IMR-90 (cell line): ENCODE measurements at regions not wholly inside any gene's neighbourhood (a gene's known extent, or its start where the extent isn't known, plus 50 kb on each side); places are given as distances from the start of the nearest gene placed in this dataset.

Source experiments
- BHLHE40 ChIP-seq: fragments of 150-350 bp; IDR thresholded peaks from 2 replicates; pipeline ENCODE4 v1.6.1; 2016; ENCODE audit warnings: mild to moderate bottlenecking, low read depth, low read length
- CEBPB ChIP-seq: IDR thresholded peaks from 2 replicates; pipeline ENCODE4 v1.6.1; 2012; ENCODE audit warnings: low read depth, low read length, improper control_type of control experiment
- CHD1 ChIP-seq: IDR thresholded peaks from 2 replicates; pipeline ENCODE4 v1.6.1; 2012; ENCODE audit warnings: low read depth, low read length, improper control_type of control experiment
- FOS ChIP-seq: fragments of 150-350 bp; IDR thresholded peaks from 2 replicates; pipeline ENCODE4 v1.6.1; 2016; ENCODE audit warnings: low read depth, low read length
- MAFK ChIP-seq: IDR thresholded peaks from 2 replicates; pipeline ENCODE4 v1.6.1; 2012; ENCODE audit warnings: low read depth, low read length, improper control_type of control experiment
- MAZ ChIP-seq: IDR thresholded peaks from 2 replicates; pipeline ENCODE4 v1.6.1; 2012; ENCODE audit warnings: low read depth, mild to moderate bottlenecking, low read length, improper control_type of control experiment, moderate library complexity, borderline replicate concordance
- POLR2A ChIP-seq: IDR thresholded peaks from 2 replicates; pipeline ENCODE4 v1.6.1; 2012; ENCODE audit warnings: mild to moderate bottlenecking, low read depth, low read length
- RAD21 ChIP-seq: IDR thresholded peaks from 2 replicates; pipeline ENCODE4 v1.6.1; 2012; ENCODE audit warnings: low read length, improper control_type of control experiment
- RCOR1 ChIP-seq: IDR thresholded peaks from 2 replicates; pipeline ENCODE4 v1.6.1; 2012; ENCODE audit warnings: mild to moderate bottlenecking, low read length, improper control_type of control experiment; ENCODE audit not compliant: insufficient replicate concordance
- RFX5 ChIP-seq: IDR thresholded peaks from 2 replicates; pipeline ENCODE4 v1.8.0; 2012; ENCODE audit warnings: low read depth, mild to moderate bottlenecking, low read length, moderate library complexity
- SMC3 ChIP-seq: fragments of 150-350 bp; IDR thresholded peaks from 2 replicates; pipeline ENCODE4 v1.6.1; 2016; ENCODE audit warnings: low read depth, mild to moderate bottlenecking, antibody characterized with exemption, low read length, moderate library complexity
- TF ChIP-seq, protein P1 (sequence below): conservative IDR thresholded peaks from 2 replicates; pipeline ENCODE4 v1.5.1; 2012; ENCODE audit warnings: mild to moderate bottlenecking, low read depth, low read length, improper control_type of control experiment
- TF ChIP-seq, protein P2 (sequence below): fragments of 150-350 bp; IDR thresholded peaks from 2 replicates; pipeline ENCODE4 v1.6.1; 2017; ENCODE audit warnings: mild to moderate bottlenecking, antibody characterized with exemption, low read length, low read depth
- TF ChIP-seq, protein P3 (sequence below): fragments of 150-350 bp; IDR thresholded peaks from 2 replicates; pipeline ENCODE4 v1.6.1; 2016; ENCODE audit warnings: low read depth, mild to moderate bottlenecking, low read length, moderate library complexity, borderline replicate concordance

DNA sequence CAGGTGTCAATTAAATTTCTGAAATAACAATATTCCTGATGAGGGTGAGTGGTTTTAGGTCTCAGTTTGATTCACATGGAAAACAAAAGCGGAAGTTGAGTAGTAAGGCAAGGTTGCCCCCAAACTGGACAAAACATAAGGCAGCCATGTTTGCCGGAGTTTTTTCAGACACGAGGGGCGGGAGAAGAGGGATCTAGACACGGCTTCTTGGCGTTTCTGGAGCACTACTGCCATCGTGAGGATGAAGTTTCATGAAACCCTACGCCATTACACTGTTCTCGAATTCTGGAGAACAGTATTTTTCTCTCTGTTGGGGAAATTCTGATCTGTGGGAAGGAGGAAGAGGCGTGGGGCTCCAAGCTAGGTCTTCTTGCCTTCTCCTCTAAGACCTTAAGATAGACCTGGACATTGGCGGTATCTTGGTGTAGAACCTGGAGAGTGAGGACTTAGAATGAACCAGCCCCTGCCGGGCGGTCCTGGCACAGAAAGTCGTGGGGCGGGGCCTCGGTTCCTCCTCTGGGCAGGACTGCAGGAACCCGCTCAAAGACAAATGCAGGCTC is 160.3 kb downstream of the OR13H1 start:
- TF ChIP-seq RCOR1 (no peak), POLR2A (no peak), SMC3 (peak; percentile 31), MAFK (no peak), MAZ (peak; percentile 99), CEBPB (no peak), RAD21 (peak; percentile 74), CHD1 (no peak), BHLHE40 (no peak), FOS (no peak), RFX5 (no peak)
- TF ChIP-seq, protein P1, sequence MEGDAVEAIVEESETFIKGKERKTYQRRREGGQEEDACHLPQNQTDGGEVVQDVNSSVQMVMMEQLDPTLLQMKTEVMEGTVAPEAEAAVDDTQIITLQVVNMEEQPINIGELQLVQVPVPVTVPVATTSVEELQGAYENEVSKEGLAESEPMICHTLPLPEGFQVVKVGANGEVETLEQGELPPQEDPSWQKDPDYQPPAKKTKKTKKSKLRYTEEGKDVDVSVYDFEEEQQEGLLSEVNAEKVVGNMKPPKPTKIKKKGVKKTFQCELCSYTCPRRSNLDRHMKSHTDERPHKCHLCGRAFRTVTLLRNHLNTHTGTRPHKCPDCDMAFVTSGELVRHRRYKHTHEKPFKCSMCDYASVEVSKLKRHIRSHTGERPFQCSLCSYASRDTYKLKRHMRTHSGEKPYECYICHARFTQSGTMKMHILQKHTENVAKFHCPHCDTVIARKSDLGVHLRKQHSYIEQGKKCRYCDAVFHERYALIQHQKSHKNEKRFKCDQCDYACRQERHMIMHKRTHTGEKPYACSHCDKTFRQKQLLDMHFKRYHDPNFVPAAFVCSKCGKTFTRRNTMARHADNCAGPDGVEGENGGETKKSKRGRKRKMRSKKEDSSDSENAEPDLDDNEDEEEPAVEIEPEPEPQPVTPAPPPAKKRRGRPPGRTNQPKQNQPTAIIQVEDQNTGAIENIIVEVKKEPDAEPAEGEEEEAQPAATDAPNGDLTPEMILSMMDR = peak; percentile 69
- TF ChIP-seq, protein P2, sequence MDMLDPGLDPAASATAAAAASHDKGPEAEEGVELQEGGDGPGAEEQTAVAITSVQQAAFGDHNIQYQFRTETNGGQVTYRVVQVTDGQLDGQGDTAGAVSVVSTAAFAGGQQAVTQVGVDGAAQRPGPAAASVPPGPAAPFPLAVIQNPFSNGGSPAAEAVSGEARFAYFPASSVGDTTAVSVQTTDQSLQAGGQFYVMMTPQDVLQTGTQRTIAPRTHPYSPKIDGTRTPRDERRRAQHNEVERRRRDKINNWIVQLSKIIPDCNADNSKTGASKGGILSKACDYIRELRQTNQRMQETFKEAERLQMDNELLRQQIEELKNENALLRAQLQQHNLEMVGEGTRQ = no peak
- TF ChIP-seq, protein P3, sequence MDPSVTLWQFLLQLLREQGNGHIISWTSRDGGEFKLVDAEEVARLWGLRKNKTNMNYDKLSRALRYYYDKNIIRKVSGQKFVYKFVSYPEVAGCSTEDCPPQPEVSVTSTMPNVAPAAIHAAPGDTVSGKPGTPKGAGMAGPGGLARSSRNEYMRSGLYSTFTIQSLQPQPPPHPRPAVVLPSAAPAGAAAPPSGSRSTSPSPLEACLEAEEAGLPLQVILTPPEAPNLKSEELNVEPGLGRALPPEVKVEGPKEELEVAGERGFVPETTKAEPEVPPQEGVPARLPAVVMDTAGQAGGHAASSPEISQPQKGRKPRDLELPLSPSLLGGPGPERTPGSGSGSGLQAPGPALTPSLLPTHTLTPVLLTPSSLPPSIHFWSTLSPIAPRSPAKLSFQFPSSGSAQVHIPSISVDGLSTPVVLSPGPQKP = no peak
